ENCODE measurements at regions not wholly inside any gene's neighbourhood (a gene's known extent, or its start where the extent isn't known, plus 50 kb on each side); places are given as distances from the start of the nearest gene placed in this dataset.

DNA sequence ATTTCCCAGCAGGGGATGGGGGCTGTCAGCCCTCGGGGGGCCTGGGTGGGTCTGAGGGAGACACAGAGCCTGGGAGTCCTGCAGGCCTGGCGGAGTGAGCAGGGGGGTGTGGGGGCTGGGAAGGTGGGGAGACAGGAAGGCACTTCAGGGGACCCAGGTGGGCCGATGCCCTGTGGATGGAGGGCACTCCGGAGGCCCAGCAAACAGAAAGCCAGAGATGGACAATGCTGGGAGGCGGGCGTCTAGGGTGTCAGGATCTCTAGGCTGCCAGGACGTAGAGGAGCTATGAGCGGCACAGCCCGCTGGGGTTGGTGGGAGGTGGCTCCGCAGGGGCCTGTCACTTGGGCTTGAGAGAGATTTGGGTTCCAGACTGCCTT, 87.6 kb upstream of the COL5A1 start:
- Mint-ChIP-seq H3K27ac (no peak overlapping the region), H3K36me3 (ENCODE audit: low read depth) (no peaks in the 10 kb centered on the region), H3K4me1 (no peaks in the 10 kb centered on the region), H3K4me3 (no peak overlapping the region), H3K27me3 (peaks cover 6% of the 10 kb centered on the region), H3K9me3 (peaks cover 4% of the 10 kb centered on the region)
- DNase-seq (no peak), ATAC-seq (ENCODE audit: low read depth) (no peak)
- TF ChIP-seq, protein P1, sequence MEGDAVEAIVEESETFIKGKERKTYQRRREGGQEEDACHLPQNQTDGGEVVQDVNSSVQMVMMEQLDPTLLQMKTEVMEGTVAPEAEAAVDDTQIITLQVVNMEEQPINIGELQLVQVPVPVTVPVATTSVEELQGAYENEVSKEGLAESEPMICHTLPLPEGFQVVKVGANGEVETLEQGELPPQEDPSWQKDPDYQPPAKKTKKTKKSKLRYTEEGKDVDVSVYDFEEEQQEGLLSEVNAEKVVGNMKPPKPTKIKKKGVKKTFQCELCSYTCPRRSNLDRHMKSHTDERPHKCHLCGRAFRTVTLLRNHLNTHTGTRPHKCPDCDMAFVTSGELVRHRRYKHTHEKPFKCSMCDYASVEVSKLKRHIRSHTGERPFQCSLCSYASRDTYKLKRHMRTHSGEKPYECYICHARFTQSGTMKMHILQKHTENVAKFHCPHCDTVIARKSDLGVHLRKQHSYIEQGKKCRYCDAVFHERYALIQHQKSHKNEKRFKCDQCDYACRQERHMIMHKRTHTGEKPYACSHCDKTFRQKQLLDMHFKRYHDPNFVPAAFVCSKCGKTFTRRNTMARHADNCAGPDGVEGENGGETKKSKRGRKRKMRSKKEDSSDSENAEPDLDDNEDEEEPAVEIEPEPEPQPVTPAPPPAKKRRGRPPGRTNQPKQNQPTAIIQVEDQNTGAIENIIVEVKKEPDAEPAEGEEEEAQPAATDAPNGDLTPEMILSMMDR (IDR thresholded peaks at IDR 0.05): no peak
- CTCF ChIA-PET: no interaction called here
- POLR2A ChIA-PET: no interaction called here
- intact Hi-C loops (cut with micrococcal nuclease): no loop called here

DNA sequence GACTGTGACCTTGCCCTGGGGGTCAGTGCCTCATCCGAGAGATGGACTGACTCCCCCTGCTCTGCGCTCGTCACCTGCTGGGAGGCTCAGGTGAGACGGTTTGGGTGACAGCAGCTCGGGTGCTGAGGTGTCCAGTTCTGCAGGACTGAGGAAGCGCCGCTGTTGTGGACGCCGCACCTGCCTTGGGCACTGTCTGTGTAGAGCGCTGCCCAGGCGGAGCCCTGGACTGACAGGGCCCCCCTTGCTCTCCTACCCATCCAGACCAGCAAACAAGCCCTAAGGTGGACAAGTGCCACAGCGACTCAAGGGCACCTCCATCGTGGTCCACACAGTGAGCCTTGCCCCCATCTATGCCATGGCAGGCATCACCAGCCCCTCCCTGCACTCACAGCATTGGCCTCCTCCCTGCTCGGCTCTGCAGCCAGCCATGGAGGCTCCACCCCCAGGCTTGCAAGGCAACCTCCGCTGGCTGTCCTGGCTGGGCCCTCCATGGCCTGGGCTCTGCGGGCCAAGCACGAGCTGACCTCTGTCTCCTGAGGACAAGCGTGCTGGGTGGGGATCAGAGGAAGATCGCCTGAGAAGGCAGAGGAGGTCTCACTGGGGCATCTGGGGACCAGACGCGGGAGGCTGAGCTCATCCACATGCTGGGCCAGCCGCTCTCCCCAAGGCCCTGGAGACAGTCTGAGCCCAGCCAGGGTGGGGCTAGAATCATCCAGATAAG, 87.1 kb upstream of the COL5A1 start:
- peaks cover 7% of the 10 kb centered on the region for H3K27me3 Mint-ChIP-seq
- intact Hi-C loops (cut with micrococcal nuclease): no loop called here
- H3K36me3 Mint-ChIP-seq (ENCODE audit: low read depth): no peaks in the 10 kb centered on the region
- no peak for ATAC-seq (ENCODE audit: low read depth)
- ChIA-PET CTCF (no interaction called here), POLR2A (no interaction called here)
- H3K9me3 Mint-ChIP-seq: peaks cover 4% of the 10 kb centered on the region
- H3K4me3 Mint-ChIP-seq: no peak overlapping the region
- TF ChIP-seq, protein P1 (IDR thresholded peaks at IDR 0.05): no peak
- no peaks in the 10 kb centered on the region for H3K4me1 Mint-ChIP-seq
- no peak overlapping the region for H3K27ac Mint-ChIP-seq
- DNase-seq: no peak

DNA sequence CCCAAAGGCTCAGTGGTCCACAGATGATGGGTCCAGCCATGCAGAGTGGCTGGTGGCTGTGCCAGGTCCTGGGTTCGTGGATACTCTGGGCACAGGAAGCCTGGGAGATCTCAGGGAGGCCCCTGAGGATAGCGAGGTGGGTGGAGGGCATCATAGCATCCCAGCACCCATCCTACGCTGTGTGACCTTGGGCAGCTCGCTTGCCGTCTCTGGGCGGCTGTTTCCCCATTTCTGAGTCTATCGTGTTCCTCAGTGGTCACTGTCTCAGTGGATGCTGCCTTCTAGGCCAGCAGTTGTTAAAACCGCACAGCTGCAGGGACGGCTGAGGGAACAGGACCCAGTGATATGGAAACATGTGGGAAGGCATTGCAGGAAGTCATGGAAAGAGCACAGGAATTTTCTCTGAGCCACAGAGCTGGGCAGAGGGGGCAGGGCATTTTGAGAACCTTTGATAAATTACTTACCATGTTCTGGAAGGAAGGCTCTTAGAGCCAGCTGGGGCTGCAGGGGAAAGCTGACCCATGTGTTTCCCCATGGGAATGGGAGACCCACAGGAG, 86.4 kb upstream of the COL5A1 start:
- ChIA-PET POLR2A (no interaction called here), CTCF (no interaction called here)
- TF ChIP-seq, protein P1 (IDR thresholded peaks at IDR 0.05): no peak
- ATAC-seq (ENCODE audit: low read depth) (no peak), DNase-seq (no peak)
- peaks cover 4% of the 10 kb centered on the region for H3K9me3 Mint-ChIP-seq
- intact Hi-C loops (cut with micrococcal nuclease): no loop called here
- H3K27ac Mint-ChIP-seq: no peak overlapping the region
- H3K36me3 Mint-ChIP-seq (ENCODE audit: low read depth): no peaks in the 10 kb centered on the region
- no peaks in the 10 kb centered on the region for H3K4me1 Mint-ChIP-seq
- H3K4me3 Mint-ChIP-seq: no peak overlapping the region
- H3K27me3 Mint-ChIP-seq: peaks cover 7% of the 10 kb centered on the region

DNA sequence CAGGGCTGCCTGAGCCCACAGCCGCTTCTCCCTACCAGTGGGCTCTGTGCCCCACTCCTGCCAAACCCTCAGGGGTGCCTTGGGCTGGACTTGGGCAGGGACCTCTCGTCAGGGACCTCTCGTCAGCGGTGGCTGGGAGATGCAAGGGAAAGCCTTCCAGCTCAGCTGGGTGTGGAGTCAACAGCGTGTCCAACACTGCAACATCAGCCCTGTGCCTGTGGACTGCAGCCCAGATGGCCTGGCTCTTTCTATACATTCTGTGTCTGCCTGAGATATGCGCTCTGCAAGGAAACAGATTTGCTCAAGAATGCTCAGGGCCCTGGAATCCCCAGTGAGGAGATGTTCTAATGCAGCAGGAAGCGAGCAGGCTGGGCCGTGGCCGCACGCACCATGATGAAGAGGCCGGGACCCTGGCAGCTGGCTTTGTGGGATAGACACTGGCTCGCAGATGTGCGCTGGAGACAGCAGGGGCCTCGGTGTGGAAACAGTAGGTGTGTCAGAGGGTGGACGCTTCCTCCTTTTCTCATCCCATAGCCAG, 85.0 kb upstream of the COL5A1 start:
- H3K4me3 Mint-ChIP-seq: no peak overlapping the region
- peaks cover 7% of the 10 kb centered on the region for H3K27me3 Mint-ChIP-seq
- no peak overlapping the region for H3K27ac Mint-ChIP-seq
- intact Hi-C loops (cut with micrococcal nuclease): no loop called here
- H3K9me3 Mint-ChIP-seq: no peaks in the 10 kb centered on the region
- CTCF ChIA-PET: no interaction called here
- ATAC-seq (ENCODE audit: low read depth) (no peak), DNase-seq (no peak)
- TF ChIP-seq, protein P1 (IDR thresholded peaks at IDR 0.05): no peak
- POLR2A ChIA-PET: no interaction called here
- no peaks in the 10 kb centered on the region for H3K36me3 Mint-ChIP-seq (ENCODE audit: low read depth)
- H3K4me1 Mint-ChIP-seq: no peaks in the 10 kb centered on the region

DNA sequence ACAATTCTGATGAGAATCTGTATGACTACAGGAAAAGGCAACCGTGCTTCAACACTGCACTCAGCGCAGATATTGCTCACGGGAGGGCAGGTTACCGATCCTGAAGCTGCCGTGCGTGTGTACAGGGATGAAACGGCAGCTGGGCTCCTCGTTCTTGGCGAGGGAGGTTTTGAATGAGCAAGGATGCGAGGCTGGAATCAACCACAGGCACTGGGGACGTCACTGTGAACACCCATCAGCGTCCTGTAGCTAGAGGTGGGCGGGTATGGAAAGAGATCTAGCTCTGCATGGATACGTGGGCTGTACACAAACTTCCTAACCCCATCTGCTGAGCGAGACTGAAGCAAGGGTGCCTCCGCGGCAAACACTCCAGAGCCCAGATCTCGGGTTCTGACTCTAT, 84.3 kb upstream of the COL5A1 start:
- ChIA-PET POLR2A (no interaction called here), CTCF (no interaction called here)
- H3K27me3 Mint-ChIP-seq: peaks cover 4% of the 10 kb centered on the region
- H3K36me3 Mint-ChIP-seq (ENCODE audit: low read depth): no peaks in the 10 kb centered on the region
- DNase-seq (no peak), ATAC-seq (ENCODE audit: low read depth) (no peak)
- no peaks in the 10 kb centered on the region for H3K9me3 Mint-ChIP-seq
- no peak overlapping the region for H3K27ac Mint-ChIP-seq
- no peaks in the 10 kb centered on the region for H3K4me1 Mint-ChIP-seq
- intact Hi-C loops (cut with micrococcal nuclease): no loop called here
- TF ChIP-seq, protein P1 (IDR thresholded peaks at IDR 0.05): no peak
- H3K4me3 Mint-ChIP-seq: no peak overlapping the region

Measured in activated B cell treated with CpG ODN at 0.5 μM for 24 hours (primary cell).